ENCODE measurements at regions not wholly inside any gene's neighbourhood (a gene's known extent, or its start where the extent isn't known, plus 50 kb on each side); places are given as distances from the start of the nearest gene placed in this dataset.

DNA sequence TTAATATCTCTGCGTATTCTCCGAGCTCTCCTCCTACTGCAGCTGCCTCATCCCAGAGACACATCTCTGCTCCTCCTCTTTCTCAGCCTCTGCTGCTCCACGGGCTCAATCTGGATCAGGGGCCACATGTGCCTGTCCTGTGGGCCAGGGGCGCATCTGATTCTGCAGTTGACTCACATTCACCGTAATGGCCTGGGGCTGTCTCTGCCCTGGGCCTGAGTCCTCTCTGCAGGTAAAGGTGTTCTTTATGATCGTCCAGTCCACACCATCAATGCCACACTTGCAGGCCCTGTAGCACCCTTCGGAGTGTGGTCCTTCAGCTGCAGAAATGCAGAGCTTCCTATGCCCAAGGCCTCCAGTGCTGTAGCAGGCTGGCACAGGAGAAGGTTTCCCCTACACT is 154.5 kb downstream of the OAT start:
- DNase-seq (ENCODE audit: low spot score), result no peak

DNA sequence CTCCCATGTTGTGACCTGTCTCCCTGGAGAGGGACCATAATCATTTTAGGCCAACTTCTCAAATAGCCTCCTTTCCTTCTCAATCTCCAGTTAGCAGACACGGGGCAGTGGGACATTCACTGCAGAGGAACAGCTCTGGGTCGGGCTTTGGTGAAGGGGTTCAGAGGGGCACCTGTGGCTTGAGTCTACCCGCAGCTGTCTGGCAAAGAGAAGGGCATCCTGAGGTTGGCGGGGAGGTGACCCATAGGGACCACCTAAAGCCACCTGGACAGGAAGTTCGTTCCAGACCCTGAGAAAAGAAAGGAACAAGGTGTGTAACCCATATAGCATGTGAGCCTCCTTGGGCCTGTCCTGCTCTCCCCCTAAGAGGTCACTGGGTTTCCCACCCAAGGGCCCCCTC is 155.0 kb downstream of the OAT start:
- DNase-seq (ENCODE audit: low spot score), result no peak

DNA sequence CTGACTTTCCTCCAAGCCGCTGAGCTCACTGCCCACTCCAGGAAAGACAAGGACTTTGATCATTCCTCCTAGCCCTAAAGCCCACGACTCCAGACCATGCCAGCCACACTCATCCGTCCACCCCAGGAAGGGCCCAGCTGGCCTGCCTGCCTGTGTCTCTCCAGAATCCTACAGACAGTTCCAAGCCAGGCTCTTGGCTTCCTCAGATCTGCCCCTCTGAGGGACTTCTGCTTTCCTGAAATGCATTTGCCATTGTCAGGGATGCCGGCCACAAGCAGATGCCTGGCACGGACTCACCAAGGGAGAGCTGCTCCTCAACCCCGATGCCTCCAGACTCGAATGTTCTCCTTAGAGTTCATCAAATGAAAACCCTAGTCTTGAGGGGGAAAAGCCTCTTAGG is 155.8 kb downstream of the OAT start:
- no peak for DNase-seq (ENCODE audit: low spot score)

DNA sequence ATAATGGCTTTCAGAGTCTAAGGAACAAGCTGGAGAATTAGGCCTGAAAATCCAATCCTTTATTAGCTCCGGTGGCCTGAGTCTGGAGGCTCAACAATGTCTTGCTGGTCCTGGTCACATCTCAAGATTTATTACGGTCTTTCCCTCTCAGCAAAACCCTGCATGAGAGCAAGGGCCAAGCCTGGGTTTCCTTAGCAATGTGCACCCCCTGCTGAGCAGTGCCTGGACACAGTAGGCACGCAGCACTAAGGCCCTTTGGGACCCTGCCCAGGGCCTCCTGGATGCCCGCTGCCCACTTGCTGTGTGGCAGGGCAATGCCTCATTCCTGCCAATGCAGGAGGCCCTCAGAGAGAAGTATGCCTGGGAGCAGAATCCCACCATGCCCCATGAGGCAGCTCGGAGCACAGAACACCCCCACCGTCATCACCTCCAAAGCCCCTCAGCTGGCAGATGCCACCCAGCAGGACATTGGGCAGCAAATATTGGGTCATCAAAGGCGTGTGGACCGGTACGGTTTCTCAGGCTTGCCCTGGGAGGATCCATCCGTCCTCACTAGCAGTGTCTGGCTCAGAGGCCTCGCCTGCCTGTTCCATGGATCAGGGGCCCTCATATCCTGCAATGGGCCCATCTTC is 156.4 kb downstream of the OAT start:
- DNase-seq (ENCODE audit: low spot score), result no peak

- DNase-seq (ENCODE audit: low spot score), result no peak
These were observed 159.4 kb downstream of the OAT start for GRCh38 chr10:124259139-124259825.

GRCh38 chr10:124257781-124258180 is 160.9 kb downstream of the OAT start:
- DNase-seq (ENCODE audit: low spot score), result no peak

- no peak for DNase-seq (ENCODE audit: low spot score)
These were observed 162.6 kb downstream of the OAT start for GRCh38 chr10:124256151-124256550.

DNA sequence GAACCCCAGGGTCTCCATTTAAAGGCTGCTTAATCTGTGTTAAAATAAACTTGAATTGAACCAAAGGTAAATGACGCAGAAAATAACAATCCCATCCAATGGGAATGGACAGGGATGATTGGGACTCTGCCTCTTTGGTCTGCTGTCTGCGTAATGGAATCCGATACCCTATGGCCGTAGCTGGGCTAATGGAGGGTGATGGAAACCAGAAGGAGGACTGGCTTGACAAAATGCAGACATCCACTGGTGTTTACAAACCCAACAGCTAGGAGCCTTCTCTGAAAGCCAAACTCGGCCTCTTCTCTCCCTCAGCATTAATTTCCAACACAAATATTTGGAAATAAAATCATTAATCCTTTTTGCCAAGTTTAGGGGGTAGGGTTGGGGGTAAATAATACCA is 162.2 kb upstream of the CHST15 start:
- DNase-seq (ENCODE audit: low spot score), result no peak

DNA sequence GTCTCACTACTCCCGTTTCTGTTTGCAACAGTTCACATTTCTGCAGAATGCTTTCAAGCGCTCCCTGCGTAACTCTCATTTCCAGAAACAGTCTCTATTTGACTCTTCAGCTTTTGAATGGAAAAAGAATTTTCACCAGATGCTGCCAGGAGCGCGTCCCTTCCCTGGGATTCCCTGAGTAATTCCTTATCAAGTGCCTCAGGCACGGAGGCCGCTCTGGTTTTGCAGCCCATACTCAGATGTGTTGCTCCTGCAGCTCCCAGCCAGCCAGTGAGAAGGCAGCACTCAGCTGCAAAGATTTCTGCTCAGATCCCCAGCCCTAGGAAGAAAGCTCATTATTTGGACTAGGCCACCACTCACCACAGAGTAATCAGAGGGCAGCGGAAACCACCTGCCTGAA is 161.1 kb upstream of the CHST15 start:
- DNase-seq (ENCODE audit: low spot score), result no peak

DNA sequence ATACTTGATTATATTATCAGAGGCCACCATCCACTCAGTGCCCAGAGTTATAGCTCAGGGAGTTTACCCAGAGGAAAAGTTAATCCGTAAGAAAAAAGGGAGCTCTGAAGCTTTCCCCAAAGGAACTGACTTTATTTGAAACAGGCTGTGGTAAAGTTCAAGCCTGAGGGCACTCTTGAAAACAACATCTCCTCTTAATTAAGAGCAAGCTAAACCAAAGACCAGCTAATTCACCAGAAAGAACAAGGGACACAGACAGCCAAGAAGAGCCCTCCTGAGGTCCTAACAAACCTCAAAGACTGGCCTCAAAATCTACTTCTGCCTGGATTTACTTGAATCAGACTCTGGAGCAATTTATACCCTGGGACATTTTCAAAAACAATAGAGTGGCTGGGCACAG is 159.6 kb upstream of the CHST15 start:
- DNase-seq (ENCODE audit: low spot score), result no peak

DNA sequence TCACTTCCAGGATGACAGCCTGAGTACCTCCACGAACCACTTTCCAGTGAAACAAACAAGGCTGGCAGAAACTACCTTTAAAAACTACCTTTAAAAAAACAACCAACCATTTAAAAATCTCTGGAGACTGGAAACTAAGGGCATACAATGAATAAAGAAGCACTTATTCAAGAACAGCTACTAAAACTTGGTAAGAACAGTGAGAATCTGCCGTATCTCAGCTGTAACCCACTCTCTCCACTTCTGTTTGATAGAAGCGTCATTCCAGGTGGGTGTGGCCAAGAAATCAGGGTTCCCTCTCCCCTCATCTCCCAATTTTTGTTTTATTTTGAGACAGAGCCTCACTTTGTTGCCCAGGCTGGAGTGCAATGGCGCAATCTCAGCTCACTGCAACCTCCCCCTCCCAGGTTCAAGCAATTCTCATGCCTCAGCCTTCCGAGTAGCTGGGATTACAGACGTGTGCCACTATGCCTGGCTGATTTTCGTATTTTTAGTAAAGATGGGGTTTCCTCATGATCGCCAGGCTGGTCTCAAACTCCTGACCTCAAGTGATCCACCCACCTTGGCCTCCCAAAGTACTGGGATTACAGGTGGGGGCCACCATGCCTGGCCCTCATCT is 158.8 kb upstream of the CHST15 start:
- DNase-seq (ENCODE audit: low spot score), result no peak

DNA sequence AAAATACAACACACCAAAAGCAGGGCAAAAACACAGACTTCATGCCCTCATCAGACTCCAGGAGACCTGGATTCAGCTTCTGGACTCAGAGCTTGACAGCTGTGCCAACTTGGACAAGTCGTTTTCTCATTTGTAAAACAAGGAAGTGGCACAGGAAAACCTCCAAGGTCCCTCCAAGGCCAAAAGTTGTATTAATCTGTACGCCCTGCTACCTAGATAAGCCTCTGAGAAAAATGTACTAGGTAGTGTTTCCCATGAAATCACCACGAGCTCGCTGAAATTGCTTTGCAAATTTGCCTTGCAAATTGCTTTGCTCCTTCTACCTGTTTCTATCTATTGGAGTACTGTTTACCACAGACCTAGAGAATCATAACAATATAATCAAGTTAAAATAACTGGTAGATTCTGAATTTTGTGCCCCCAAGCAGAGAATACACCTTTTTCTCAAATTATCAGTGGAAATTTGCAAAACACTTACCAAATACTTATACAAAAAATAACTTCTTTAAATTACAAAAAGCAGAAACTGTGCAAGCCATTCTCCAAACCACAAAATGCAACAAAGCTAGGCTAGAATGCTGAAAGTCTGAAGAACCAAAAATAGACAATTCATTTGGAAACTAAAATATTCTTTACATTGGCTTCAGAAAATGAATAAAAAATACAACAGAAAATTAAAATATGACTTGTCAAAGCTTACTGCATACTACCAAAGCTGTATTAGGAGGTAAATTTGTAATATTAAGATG is 158.1 kb upstream of the CHST15 start:
- no peak for DNase-seq (ENCODE audit: low spot score)

GRCh38 chr10:124250506-124250905 is 157.1 kb upstream of the CHST15 start:
- DNase-seq (ENCODE audit: low spot score), result no peak

DNA sequence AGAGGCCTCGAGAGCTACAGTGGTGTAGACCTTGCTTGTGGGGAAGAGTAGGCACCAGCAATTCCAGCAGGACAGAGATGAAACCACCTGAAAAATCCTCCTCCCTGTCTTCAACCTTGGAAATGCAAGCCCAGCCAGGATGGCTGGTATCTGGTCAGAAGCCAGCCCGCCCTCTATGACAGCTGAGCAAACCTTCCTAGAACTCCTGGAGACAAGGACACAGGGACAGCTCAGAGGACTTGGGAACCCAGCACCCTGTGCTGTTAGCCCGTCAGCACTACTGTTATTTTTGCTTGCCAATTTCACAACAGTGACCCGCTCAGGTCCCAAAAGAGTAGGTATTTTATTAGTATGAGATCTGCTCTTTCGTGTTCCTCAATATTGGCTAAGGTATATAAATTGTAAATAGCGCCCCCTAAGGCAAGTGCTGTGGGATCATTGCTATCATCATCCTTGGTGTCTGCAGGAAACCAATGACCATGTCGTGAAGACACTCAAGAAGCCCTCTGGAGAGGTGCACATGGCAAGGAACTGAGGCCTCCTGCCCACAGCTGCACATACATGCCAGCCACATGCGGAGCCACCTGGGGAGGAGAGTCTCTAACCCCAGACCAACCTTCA is 156.5 kb upstream of the CHST15 start:
- no peak for DNase-seq (ENCODE audit: low spot score)

DNA sequence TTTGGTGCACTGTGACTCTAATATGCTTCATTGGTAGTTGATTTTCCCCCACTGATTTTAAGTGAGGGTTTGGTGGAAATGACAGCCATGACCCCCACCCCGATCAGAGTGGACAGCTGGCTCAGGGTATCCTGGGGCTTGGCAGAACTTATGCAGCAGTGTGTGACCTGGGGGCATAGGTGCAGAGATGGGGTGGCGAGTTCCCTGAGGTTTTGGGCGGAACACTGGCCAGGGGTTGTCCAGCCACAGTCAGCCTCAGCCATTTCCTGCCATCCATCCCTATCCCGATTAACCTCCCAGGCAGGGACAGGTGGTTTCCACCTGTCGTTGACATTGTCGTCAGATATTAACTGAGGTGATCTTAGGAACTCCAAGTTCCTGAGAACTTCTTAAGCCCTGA is 155.8 kb upstream of the CHST15 start:
- DNase-seq (ENCODE audit: low spot score), result no peak

DNA sequence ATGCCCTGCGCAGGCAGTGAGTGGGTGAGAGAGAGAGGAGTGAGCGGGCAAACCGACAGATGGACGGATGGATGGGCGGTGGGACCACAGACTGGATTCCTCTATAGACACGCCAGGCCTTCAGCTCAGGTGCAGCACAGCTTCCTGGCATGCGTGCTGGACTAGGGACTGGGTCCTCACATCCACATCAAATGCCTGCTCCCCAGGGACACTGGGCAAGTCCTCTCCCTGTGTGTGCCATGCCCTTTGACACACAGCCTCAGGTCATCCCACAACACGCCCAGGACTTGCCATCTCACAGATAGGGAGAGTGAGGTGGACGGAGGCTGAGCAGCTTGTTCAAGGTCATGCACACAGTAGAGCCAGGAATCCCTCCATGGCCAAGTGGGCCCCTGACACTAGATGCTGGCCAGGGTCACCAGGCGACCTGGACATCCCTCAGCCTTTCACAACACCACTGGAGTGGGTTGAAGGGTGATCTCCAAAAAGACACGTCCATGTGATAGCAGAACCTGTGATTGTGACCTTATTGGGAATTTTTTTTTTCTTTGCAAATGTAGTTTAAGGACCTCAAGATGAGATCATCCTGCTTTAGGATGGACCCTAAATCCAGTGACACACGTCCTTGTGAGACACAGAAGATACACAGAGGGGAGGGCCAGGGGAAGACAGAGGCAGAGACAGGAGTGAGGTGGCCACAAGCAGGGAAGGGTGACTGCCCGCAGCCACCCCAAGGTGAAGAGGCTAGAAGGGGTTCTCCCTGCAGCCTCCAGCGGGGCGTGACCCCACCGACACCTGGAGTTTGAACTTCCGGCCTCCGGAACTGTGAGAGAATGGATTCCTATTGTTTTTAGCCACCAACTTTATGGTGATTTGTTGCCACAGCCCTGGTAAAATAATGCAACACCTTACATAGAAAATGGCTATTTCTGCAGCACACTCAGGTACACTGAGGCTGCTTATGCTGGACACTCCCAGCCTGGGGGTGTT is 155.0 kb upstream of the CHST15 start:
- DNase-seq (ENCODE audit: low spot score), result no peak

DNA sequence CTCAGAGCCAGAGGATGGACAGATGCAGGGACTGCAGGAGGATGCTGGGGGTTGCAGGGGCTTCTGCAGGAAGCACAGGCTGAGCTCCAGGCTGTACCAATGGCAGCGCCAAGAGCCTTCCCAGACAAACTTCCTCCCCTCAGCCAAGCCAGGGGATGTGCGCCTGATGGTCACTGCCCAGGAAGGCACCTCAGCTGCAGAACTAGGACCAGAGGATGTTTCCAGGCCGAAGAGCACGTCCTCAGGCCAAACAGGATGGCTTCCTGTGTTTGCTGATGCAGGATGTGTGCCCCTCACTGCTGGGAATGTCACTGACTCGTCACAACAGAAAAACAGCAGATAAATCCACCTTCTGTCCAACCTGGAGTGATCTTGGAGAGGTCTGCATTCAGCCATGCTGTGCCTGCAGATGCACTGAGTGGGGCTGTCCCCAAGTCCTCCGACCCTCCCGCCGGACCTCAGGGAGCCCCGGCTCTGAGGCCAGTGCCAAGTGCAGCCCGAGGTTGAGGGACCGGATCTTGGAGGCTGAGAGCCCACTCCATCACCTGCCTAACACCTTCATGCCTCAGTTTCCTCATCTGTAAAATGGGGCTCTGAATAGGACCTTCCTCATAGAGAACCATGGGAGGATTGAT is 152.5 kb upstream of the CHST15 start:
- DNase-seq (ENCODE audit: low spot score), result no peak

DNA sequence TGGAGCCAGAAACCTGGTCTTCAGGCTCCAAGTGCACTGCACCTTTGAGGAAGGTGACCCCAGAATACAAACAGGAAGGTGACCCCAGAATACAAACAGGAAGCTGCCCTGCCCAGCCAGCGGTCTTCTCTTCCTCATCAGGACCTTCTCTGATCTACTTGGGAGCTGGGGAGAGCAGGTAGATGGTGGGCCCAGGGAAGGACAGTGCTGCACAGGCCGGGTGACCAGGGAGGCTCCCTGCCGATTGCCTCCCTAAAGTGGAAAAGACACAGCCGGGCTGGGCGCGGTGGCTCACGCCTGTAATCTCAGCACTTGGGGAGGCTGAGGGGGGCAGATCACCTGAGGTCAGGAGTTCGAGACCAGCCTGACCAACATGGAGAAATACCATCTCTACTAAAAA is 151.8 kb upstream of the CHST15 start:
- DNase-seq (ENCODE audit: low spot score), result no peak

DNA sequence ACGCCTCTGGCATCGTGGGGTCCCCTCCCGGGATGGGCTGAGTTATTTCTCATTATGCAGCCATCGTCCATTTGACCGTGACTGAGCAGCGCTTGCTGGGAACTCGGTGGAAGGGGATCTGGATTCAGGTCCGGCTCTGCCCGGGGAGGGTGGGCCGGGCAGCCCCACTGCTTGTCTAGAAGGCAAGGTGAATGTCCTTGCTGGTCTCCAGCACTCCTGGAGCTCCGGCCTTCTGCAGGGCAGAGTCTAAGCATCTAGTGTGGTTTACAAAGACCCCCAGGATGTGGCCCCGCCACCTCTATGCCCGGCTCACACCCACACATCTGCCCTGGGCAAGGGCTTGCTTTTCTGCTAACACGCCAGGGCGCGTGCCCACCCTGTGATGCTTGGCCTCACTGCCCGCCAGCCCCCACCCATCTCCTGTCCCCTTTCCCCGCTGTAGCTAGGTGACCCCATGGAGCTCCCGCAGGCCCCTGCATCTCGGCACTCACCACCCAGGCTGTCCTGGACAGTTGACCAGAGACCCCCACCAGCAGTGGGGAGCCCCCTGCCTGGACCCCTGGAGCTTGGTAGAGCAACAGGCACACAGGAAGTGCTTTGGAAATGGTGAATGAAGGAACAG is 151.0 kb upstream of the CHST15 start:
- no peak for DNase-seq (ENCODE audit: low spot score)

- peak; percentile 4 for DNase-seq (ENCODE audit: low spot score)
These were observed 150.3 kb upstream of the CHST15 start for GRCh38 chr10:124243702-124244121.

All from hematopoietic multipotent progenitor cell treated with erythropoietin and hydrocortisone succinate and interleukin-3 and kit ligand, for 15 days (in vitro differentiated cells).